ENCODE measurements at regions not wholly inside any gene's neighbourhood (a gene's known extent, or its start where the extent isn't known, plus 50 kb on each side); places are given as distances from the start of the nearest gene placed in this dataset.
"Not testable (repeated sequence)": the region's sequence is repeated elsewhere in the genome, so short reads cannot be mapped to it uniquely, and the experiment has no call there.

- not testable (repeated sequence) for TF ChIP-seq CTCF, POLR2A (IDR thresholded peaks at IDR 0.05)
Measured at GRCh38 chr1:168457296-168457695, 86.5 kb downstream of the XCL2 start.
